ENCODE measurements at regions not wholly inside any gene's neighbourhood (a gene's known extent, or its start where the extent isn't known, plus 50 kb on each side); places are given as distances from the start of the nearest gene placed in this dataset.

DNA sequence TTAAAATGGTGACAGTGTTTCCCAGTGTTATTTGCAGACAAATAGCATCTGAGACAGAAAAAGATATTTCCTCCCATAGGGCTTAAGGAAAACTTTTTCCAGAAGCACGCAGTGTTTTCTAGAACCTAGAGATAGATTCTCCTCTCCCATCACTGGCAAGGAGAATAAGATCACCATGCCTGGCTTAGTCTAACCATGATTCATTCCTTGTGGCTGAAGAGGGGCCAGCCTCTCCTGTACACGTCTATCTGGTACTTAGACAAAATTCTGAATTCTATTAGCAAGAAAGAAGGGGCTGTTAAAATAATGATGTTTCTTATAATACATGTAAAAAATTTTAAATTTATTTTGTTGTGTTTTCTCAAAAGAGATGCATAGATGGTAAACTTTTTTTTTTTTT lies 296.1 kb upstream of the LDB2 start:
- ChIA-PET SMC1A (ENCODE audit: uncharacterized antibody, unreplicated experiment) (no interaction called here), RAD21 (ENCODE audit: unreplicated experiment) (no interaction called here), CTCF (no interaction called here), POLR2A (no interaction called here)
- Histone ChIP-seq H2AFZ (ENCODE audit: control insufficient read depth, low read depth, low read length) (no peak overlapping the region), H3K4me1 (ENCODE audit: control insufficient read depth, insufficient read depth, low read length) (no peaks in the 10 kb centered on the region), H3K4me3 (no peak overlapping the region), H3K36me3 (ENCODE audit: control insufficient read depth in 2 of 2, insufficient read depth in 2 of 2, low read length in 1 of 2) (no peaks in the 10 kb centered on the region), H3K4me2 (ENCODE audit: control insufficient read depth, insufficient read depth) (no peak overlapping the region), H3K9me3 (replicated peaks; ENCODE audit: control insufficient read depth, insufficient read depth, low read length) (no peaks in the 10 kb centered on the region), H4K20me1 (ENCODE audit: control insufficient read depth, insufficient read depth) (no peaks in the 10 kb centered on the region), H3K79me2 (ENCODE audit: control insufficient read depth, insufficient read depth, low read length) (no peaks in the 10 kb centered on the region), H3K27me3 (replicated peaks in 1 of 2; ENCODE audit: control insufficient read depth in 2 of 2, insufficient read depth in 2 of 2, low read length in 1 of 2) (no peaks in the 10 kb centered on the region), H3K9ac (ENCODE audit: control insufficient read depth, insufficient read depth, low read length) (no peak overlapping the region), H3K27ac (ENCODE audit: control insufficient read depth, insufficient read depth) (no peak overlapping the region)
- WGBS (ENCODE audit: insufficient coverage, insufficient replicate concordance, low lambda C conversion rate, missing lambda C conversion rate) = 43% methylated on average over 2 of the region's 2 CpGs
- in situ Hi-C loops (cut with MboI) = no loop called here
- DNase-seq (ENCODE audit: low read depth, low spot score) (no peak), FAIRE-seq (no peak), ATAC-seq (no peak)
- no TSS peak for BruUV-seq (replicated peaks)
- intact Hi-C loops (cut with micrococcal nuclease; ENCODE audit: unreplicated experiment) = no loop called here
- TF ChIP-seq MEF2B (IDR thresholded peaks at IDR 0.05; ENCODE audit: partially characterized antibody, poor library complexity, severe bottlenecking) = no peak
- no peak for TF ChIP-seq LARP7 (IDR thresholded peaks at IDR 0.05)
- TF ChIP-seq, protein P1, sequence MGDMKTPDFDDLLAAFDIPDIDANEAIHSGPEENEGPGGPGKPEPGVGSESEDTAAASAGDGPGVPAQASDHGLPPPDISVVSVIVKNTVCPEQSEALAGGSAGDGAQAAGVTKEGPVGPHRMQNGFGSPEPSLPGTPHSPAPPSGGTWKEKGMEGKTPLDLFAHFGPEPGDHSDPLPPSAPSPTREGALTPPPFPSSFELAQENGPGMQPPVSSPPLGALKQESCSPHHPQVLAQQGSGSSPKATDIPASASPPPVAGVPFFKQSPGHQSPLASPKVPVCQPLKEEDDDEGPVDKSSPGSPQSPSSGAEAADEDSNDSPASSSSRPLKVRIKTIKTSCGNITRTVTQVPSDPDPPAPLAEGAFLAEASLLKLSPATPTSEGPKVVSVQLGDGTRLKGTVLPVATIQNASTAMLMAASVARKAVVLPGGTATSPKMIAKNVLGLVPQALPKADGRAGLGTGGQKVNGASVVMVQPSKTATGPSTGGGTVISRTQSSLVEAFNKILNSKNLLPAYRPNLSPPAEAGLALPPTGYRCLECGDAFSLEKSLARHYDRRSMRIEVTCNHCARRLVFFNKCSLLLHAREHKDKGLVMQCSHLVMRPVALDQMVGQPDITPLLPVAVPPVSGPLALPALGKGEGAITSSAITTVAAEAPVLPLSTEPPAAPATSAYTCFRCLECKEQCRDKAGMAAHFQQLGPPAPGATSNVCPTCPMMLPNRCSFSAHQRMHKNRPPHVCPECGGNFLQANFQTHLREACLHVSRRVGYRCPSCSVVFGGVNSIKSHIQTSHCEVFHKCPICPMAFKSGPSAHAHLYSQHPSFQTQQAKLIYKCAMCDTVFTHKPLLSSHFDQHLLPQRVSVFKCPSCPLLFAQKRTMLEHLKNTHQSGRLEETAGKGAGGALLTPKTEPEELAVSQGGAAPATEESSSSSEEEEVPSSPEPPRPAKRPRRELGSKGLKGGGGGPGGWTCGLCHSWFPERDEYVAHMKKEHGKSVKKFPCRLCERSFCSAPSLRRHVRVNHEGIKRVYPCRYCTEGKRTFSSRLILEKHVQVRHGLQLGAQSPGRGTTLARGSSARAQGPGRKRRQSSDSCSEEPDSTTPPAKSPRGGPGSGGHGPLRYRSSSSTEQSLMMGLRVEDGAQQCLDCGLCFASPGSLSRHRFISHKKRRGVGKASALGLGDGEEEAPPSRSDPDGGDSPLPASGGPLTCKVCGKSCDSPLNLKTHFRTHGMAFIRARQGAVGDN (IDR thresholded peaks at IDR 0.05) = no peak
- no peak for TF ChIP-seq ZBED1 (IDR thresholded peaks at IDR 0.05; ENCODE audit: borderline replicate concordance)
- no peak for TF ChIP-seq YY1 (IDR thresholded peaks at IDR 0.05; ENCODE audit: low read depth, low read length)
- no peak for TF ChIP-seq CBFB (IDR thresholded peaks at IDR 0.05; ENCODE audit: low read depth)
- no peak for TF ChIP-seq STAT3 (IDR thresholded peaks at IDR 0.05; ENCODE audit: low read depth, low read length)
- TF ChIP-seq NBN (IDR thresholded peaks at IDR 0.05) = no peak
- no peak for TF ChIP-seq SMC3 (IDR thresholded peaks at IDR 0.05; ENCODE audit: borderline replicate concordance, low read length)
